Fibroblast of mammary gland (primary cell): ENCODE measurements at regions not wholly inside any gene's neighbourhood (a gene's known extent, or its start where the extent isn't known, plus 50 kb on each side); places are given as distances from the start of the nearest gene placed in this dataset.

Experiments
- DNase-seq: peaks from one replicate; pipeline ENCODE4 v3.0.0-alpha.2; 2010; ENCODE audit warnings: low read depth
- H3K4me3 ChIP-seq: 2 replicates; pipeline ENCODE4 v1.5.1; 2011; ENCODE audit warnings: low read depth, mild to moderate bottlenecking, low read length, moderate library complexity; ENCODE audit not compliant: control insufficient read depth
- CTCF ChIP-seq: conservative IDR thresholded peaks from 2 replicates; pipeline ENCODE4 v1.5.1; 2011; ENCODE audit warnings: low read depth, low read length, inconsistent platforms; ENCODE audit not compliant: control insufficient read depth, insufficient read depth

GRCh38 chr5:175159956-175160355 is 284.0 kb downstream of the DRD1 start:
- no peak overlapping the region for H3K4me3 ChIP-seq
- TF ChIP-seq CTCF = no peak
- no peak for DNase-seq

- DNase-seq = no peak
- no peak for TF ChIP-seq CTCF
- no peak overlapping the region for H3K4me3 ChIP-seq
These were observed 295.3 kb downstream of the DRD1 start for GRCh38 chr5:175148636-175149172.

GRCh38 chr5:175146733-175147132 is 297.2 kb downstream of the DRD1 start:
- DNase-seq = no peak
- TF ChIP-seq CTCF = no peak

GRCh38 chr5:175141421-175141820 is 302.6 kb downstream of the DRD1 start:
- no peak for TF ChIP-seq CTCF
- DNase-seq = no peak
- no peak overlapping the region for H3K4me3 ChIP-seq

More at GRCh38 chr5:175146733-175147132, 297.2 kb downstream of the DRD1 start:
- no peak overlapping the region for H3K4me3 ChIP-seq

- DNase-seq = no peak
- no peak overlapping the region for H3K4me3 ChIP-seq
- TF ChIP-seq CTCF = no peak
These were observed 310.8 kb downstream of the DRD1 start for GRCh38 chr5:175133185-175133584.

GRCh38 chr5:175131432-175131831 is 312.6 kb downstream of the DRD1 start:
- no peak overlapping the region for H3K4me3 ChIP-seq
- DNase-seq = no peak
- TF ChIP-seq CTCF = no peak

- no peak for TF ChIP-seq CTCF
- no peak for DNase-seq
These were observed 314.4 kb downstream of the DRD1 start for GRCh38 chr5:175129619-175130018.

More at GRCh38 chr5:175129619-175130018, 314.4 kb downstream of the DRD1 start:
- H3K4me3 ChIP-seq = no peak overlapping the region
